ENCODE measurements at regions not wholly inside any gene's neighbourhood (a gene's known extent, or its start where the extent isn't known, plus 50 kb on each side); places are given as distances from the start of the nearest gene placed in this dataset.

DNA sequence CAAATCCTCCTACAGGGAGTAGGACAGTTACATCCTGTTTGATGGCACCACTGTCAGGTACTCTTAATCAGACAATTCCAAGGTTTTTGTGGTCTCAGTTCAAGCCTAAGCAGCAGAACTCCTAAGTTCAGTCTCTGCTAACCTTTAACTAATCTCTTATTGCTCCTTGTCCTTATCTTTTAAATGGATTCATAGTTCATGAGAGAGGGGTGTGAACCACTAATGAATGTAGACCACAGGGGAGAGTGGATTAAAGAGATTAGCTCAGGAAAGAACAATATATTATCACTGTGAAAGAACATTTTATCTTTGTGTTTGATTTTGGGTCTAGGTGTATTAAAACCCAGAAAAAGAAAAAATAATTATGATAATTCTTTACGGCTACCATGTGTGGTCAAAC, 168.9 kb downstream of the DCK start:
- DNase-seq: no peak

DNA sequence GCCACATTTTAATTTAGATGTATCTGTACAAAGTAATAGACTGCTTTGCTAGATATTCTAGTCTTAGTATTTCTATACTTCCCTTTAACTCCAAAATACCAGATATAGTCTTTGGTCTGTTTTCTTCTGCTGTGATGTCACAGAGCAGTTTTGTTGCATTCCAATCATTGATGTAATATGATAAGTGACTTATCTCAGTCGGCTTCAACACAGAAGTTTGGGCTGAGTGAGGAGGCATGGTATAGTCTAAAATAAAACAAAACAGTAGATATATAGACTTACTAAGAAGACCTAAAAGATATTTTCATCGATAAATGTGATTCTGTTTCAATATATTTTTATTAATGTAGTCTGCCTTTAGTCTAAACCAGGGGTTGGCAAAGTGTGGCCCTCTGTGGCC, 169.9 kb downstream of the DCK start:
- DNase-seq: no peak

DNA sequence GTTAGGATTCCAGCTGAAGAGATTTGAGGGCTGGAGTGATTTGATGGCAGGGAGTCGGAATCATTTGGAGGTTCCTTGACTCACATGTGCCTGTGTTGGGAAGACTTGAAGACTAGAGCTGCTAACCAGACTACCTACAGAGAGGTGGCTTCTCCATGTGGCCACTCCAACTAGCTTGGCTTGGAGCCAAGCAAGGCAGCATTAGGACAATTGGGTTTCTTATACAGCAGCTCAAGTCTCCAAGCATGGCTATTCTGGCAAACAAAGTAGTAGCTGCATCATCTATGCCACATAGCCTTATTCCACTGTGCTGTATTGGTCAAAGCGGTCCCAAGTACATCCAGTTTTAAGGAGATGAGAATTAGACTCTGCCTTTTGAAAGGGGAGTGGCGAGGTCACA, 171.7 kb upstream of the SLC4A4 start:
- no peak for DNase-seq

DNA sequence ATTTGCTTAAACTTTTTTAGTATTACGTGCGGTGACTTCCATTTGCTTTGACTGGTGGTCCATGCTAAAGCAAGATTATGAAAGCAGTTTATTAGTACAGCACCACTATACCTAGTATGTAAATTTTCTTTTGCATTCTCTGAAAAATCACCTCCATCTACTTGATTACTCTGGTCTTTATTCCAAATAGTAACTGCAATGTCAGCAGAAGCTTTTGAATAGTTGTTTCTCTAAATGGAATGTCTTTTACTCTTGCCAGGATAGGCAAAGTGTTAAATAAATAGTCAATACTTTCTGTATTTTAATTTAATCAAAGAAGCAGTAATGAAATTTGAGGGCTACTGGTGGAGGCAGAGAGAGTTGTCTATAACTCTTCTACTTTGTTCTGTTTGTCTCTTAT, 167.2 kb upstream of the SLC4A4 start:
- DNase-seq: no peak

DNA sequence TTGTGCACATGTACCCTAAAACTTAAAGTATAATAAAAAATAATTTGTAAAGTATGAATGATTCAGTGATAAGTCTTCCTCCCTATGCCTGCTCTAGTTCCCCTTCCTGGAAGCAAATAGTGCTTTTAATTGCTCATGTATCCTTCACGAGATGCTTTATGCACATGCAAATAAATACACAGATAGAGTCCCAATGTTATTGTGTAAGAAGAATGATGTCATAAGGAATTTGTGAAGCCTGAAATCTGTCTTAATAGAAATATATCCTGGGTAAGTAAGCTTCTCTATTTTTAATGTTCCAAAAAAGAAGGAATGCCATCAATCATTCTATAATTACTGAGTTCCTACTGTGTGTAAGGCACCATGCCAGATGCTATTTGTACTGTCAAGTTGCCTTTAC, 157.5 kb upstream of the SLC4A4 start:
- DNase-seq: no peak

DNA sequence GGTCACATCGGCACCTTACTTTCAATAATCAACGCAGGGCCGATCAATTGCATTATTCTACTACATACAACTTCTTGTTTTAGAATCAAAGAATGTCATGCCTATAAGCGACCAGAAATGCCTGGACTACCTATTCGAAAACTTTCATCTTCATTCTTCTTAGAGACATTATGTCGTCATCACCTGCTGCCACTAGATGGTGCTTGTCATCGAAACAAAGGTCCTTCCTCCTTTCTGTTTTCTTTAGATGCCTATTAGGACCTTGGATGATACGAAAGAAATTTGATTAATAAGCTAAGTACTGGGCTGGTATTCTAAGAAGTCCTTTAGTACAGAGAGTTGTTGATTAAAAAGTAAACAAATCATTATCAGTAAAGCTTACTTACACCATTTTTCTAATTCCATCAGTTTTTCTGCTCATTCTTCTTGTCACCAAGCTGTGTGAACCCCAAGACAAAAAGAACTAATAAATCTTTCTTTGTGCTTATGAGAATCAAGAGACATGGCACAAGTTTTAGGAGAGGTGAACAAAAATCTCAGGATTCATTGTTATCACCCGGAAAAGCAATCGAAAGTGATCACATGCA, 154.5 kb upstream of the SLC4A4 start:
- DNase-seq: peak; percentile 48

DNA sequence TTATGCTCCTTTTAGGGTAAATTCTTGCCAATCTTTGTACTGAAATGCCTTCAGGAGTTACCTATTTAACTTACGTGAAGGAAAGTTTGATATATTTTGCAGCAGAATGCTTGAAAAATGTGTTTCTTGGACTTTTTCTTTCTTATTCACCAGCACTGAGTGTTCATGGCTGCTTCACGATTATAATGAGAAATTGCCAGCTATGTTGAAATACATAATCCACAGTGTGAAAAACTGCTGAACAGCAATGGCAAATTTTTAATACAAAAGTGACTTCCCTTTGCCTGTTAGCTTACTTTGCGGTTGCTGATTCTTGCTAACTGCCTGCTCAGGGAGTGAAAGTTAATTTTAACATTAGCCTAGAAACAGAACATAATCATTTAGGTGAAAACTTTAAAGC, 153.8 kb upstream of the SLC4A4 start:
- DNase-seq: no peak

DNA sequence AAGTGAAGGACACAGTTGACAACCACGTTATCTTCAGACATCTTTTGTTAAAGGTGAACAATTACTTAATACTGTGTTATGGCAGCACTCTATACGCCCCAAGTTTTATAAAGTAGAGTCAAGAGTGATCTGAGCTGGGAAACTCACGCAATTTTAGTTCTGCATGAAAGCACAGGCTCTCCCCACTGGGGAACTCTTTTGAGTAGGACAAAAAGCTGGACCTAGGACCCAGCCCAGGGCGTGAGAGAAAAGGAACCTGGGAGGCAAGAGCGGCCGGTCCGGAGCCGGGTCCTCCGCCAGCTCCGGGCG, 152.6 kb upstream of the SLC4A4 start:
- DNase-seq: no peak

- peak; percentile 17 for DNase-seq
Measured at GRCh38 chr4:71186566-71187403, 152.0 kb upstream of the SLC4A4 start.

DNA sequence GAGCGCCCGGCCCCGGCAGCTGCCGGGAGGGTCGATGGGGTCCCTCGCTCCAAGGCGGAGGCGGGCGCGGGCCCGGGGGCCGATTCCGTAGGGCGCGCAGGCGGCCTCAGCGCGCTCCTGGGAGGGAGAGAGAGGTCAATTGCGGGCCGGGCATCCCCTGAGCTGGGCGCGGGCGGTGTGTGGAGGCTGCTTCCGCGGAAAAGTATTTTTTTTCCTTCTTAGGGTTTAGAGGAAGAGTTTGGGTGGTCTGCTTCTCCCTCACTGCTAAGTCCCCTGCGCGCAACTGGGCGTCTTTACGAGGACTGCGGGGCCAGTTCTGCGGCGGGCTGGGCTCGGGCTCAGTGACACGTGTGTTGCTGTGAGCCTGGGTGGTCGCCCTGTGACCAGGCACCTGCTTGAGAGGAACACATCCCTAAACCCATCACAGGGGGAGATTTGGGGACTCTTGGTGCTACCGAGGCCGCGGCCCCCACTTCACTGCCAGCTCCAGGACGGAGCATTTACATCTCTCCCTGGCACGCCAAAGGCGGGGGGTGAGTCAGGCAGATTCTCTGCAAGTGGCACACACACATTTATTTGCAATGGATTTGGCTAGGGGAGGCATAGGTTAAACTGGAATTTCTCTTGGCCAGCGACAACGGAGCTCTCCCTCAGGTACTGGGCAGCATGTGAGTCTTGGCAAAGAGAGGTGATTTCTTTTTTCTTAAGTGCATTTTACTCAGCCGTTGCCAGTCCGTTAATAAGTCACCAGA, 151.2 kb upstream of the SLC4A4 start:
- DNase-seq: peak; percentile 7

- DNase-seq: peak; percentile 5
Measured at GRCh38 chr4:71188156-71188640, 150.6 kb upstream of the SLC4A4 start.

GRCh38 chr4:71188951-71189350, 149.9 kb upstream of the SLC4A4 start:
- DNase-seq: no peak

- DNase-seq: no peak
Measured at GRCh38 chr4:71189471-71189870, 149.3 kb upstream of the SLC4A4 start.

GRCh38 chr4:71194454-71194853, 144.4 kb upstream of the SLC4A4 start:
- no peak for DNase-seq

GRCh38 chr4:71195924-71196323, 142.9 kb upstream of the SLC4A4 start:
- DNase-seq: no peak

DNA sequence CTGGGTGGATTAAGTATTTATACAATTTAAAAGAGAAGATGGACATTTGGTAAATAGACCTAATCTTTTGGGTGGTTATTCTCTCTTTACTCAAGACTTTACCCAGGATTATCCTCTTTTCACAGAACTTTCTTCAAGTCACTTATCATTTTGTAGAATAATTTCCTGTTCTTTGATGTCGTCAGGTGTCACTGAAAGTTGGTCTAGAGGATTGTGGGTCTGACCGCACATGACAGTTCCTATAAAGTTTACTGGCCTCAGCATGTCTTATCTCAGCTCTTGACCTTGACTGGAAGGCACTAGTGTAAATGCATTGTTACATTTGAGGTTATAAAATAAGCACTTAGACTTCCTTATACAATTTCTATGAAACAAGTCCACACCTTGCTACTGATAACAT, 139.9 kb upstream of the SLC4A4 start:
- DNase-seq: no peak

- DNase-seq: no peak
Measured at GRCh38 chr4:71201057-71201456, 137.8 kb upstream of the SLC4A4 start.

- no peak for DNase-seq
Measured at GRCh38 chr4:71201817-71202576, 136.8 kb upstream of the SLC4A4 start.

- DNase-seq: no peak
Measured at GRCh38 chr4:71202705-71203104, 136.1 kb upstream of the SLC4A4 start.

- DNase-seq: no peak
Measured at GRCh38 chr4:71204056-71204455, 134.8 kb upstream of the SLC4A4 start.

- DNase-seq: no peak
Measured at GRCh38 chr4:71206763-71207162, 132.1 kb upstream of the SLC4A4 start.

DNA sequence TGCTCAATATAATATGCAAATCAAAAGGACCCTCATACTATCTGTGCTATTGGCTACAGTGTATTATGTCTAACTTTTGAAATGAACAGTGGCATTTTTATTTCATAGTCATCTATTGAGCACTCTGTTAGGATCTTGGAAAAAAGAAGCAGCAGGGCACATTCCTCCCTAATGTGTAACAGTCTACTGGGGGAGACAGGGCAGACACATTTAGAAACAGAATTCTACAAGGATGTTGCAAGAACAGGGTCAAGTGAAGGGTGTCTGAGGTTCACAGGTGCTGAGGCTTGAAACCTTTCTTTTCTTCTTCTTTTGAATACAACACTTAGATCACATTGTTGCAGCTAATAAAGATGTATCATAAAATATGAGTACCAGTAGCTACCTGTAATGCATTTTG, 129.7 kb upstream of the SLC4A4 start:
- no peak for DNase-seq

DNA sequence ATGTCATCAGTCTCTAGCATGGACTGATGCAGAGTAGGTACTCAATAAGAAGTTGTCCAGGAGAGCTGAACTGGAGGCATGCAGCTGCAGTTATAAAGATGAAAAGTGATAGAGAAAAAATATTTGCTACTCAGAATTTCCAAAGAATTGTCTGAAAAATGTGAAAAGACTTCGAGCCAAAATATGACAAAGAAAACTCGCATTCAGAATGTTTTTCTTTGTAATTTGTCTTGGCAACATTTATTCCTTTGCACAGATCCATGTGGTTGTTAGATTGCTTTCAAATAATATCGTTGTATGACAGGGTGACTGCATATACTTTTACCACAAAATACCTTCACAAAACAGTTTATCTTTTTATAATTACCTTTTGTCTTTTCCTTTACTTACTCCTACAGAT, 128.0 kb upstream of the SLC4A4 start:
- DNase-seq: no peak
